ENCODE measurements at regions not wholly inside any gene's neighbourhood (a gene's known extent, or its start where the extent isn't known, plus 50 kb on each side); places are given as distances from the start of the nearest gene placed in this dataset.
A peak's percentile ranks its signal among the peaks of the same experiment; 100 is the strongest.
"Not testable (repeated sequence)": the region's sequence is repeated elsewhere in the genome, so short reads cannot be mapped to it uniquely, and the experiment has no call there.

- DNase-seq (ENCODE audit: low read depth) = no peak
- no peak overlapping the region for H3K4me3 ChIP-seq (ENCODE audit: low read length)
- no peaks in the 10 kb centered on the region for H3K9me3 ChIP-seq (ENCODE audit: control insufficient read depth, low read length)
- H3K27me3 ChIP-seq (replicated peaks; ENCODE audit: control insufficient read depth, insufficient read depth, low read length) = no peaks in the 10 kb centered on the region
- H3K4me1 ChIP-seq (ENCODE audit: control insufficient read depth, insufficient read depth, low read length) = peaks cover 3% of the 10 kb centered on the region
- H3K9ac ChIP-seq (ENCODE audit: low read length) = no peak overlapping the region
- no peaks in the 10 kb centered on the region for H3K36me3 ChIP-seq (ENCODE audit: control insufficient read depth, insufficient read depth, low read length, severe bottlenecking)
These were observed 257.2 kb upstream of the FOXN3 start for GRCh38 chr14:89674240-89674639.

GRCh38 chr14:89673512-89674225 is 256.6 kb upstream of the FOXN3 start:
- no peaks in the 10 kb centered on the region for H3K4me1 ChIP-seq (ENCODE audit: control insufficient read depth, insufficient read depth, low read length)
- H3K36me3 ChIP-seq (ENCODE audit: control insufficient read depth, insufficient read depth, low read length, severe bottlenecking) = no peaks in the 10 kb centered on the region
- peak; percentile 78 for DNase-seq (ENCODE audit: low read depth)
- H3K9me3 ChIP-seq (ENCODE audit: control insufficient read depth, low read length) = no peaks in the 10 kb centered on the region
- no peaks in the 10 kb centered on the region for H3K27me3 ChIP-seq (replicated peaks; ENCODE audit: control insufficient read depth, insufficient read depth, low read length)
- no peak overlapping the region for H3K9ac ChIP-seq (ENCODE audit: low read length)
- H3K4me3 ChIP-seq (ENCODE audit: low read length) = no peak overlapping the region

GRCh38 chr14:89672636-89673511 is 255.8 kb upstream of the FOXN3 start:
- no peaks in the 10 kb centered on the region for H3K27me3 ChIP-seq (replicated peaks; ENCODE audit: control insufficient read depth, insufficient read depth, low read length)
- no peak overlapping the region for H3K9ac ChIP-seq (ENCODE audit: low read length)
- no peak overlapping the region for H3K4me3 ChIP-seq (ENCODE audit: low read length)
- H3K9me3 ChIP-seq (ENCODE audit: control insufficient read depth, low read length) = no peaks in the 10 kb centered on the region
- no peaks in the 10 kb centered on the region for H3K36me3 ChIP-seq (ENCODE audit: control insufficient read depth, insufficient read depth, low read length, severe bottlenecking)
- H3K4me1 ChIP-seq (ENCODE audit: control insufficient read depth, insufficient read depth, low read length) = peaks cover 5% of the 10 kb centered on the region
- DNase-seq (ENCODE audit: low read depth) = no peak

- H3K4me1 ChIP-seq (ENCODE audit: control insufficient read depth, insufficient read depth, low read length) = peaks cover 5% of the 10 kb centered on the region
- H3K4me3 ChIP-seq (ENCODE audit: low read length) = no peak overlapping the region
- DNase-seq (ENCODE audit: low read depth) = no peak
- no peaks in the 10 kb centered on the region for H3K27me3 ChIP-seq (replicated peaks; ENCODE audit: control insufficient read depth, insufficient read depth, low read length)
- no peaks in the 10 kb centered on the region for H3K9me3 ChIP-seq (ENCODE audit: control insufficient read depth, low read length)
- no peaks in the 10 kb centered on the region for H3K36me3 ChIP-seq (ENCODE audit: control insufficient read depth, insufficient read depth, low read length, severe bottlenecking)
- H3K9ac ChIP-seq (ENCODE audit: low read length) = no peak overlapping the region
These were observed 252.2 kb upstream of the FOXN3 start for GRCh38 chr14:89669193-89669592.

GRCh38 chr14:89667983-89668382 is 250.9 kb upstream of the FOXN3 start:
- peaks cover 5% of the 10 kb centered on the region for H3K4me1 ChIP-seq (ENCODE audit: control insufficient read depth, insufficient read depth, low read length)
- no peak for DNase-seq (ENCODE audit: low read depth)
- no peak overlapping the region for H3K4me3 ChIP-seq (ENCODE audit: low read length)
- no peak overlapping the region for H3K9ac ChIP-seq (ENCODE audit: low read length)
- H3K27me3 ChIP-seq (replicated peaks; ENCODE audit: control insufficient read depth, insufficient read depth, low read length) = no peaks in the 10 kb centered on the region
- H3K36me3 ChIP-seq (ENCODE audit: control insufficient read depth, insufficient read depth, low read length, severe bottlenecking) = no peaks in the 10 kb centered on the region
- no peaks in the 10 kb centered on the region for H3K9me3 ChIP-seq (ENCODE audit: control insufficient read depth, low read length)

GRCh38 chr14:89665300-89666081 is 248.5 kb upstream of the FOXN3 start:
- H3K9ac ChIP-seq (ENCODE audit: low read length); H3K36me3 ChIP-seq (ENCODE audit: control insufficient read depth, insufficient read depth, low read length, severe bottlenecking); H3K4me1 ChIP-seq (ENCODE audit: control insufficient read depth, insufficient read depth, low read length); H3K9me3 ChIP-seq (ENCODE audit: control insufficient read depth, low read length); DNase-seq (ENCODE audit: low read depth); H3K27me3 ChIP-seq (replicated peaks; ENCODE audit: control insufficient read depth, insufficient read depth, low read length); H3K4me3 ChIP-seq (ENCODE audit: low read length): not testable (repeated sequence)

- no peaks in the 10 kb centered on the region for H3K36me3 ChIP-seq (ENCODE audit: control insufficient read depth, insufficient read depth, low read length, severe bottlenecking)
- no peak overlapping the region for H3K9ac ChIP-seq (ENCODE audit: low read length)
- H3K4me1 ChIP-seq (ENCODE audit: control insufficient read depth, insufficient read depth, low read length) = peaks cover 11% of the 10 kb centered on the region
- no peaks in the 10 kb centered on the region for H3K27me3 ChIP-seq (replicated peaks; ENCODE audit: control insufficient read depth, insufficient read depth, low read length)
- no peak overlapping the region for H3K4me3 ChIP-seq (ENCODE audit: low read length)
- peaks cover 5% of the 10 kb centered on the region for H3K9me3 ChIP-seq (ENCODE audit: control insufficient read depth, low read length)
- DNase-seq (ENCODE audit: low read depth) = no peak
These were observed 244.4 kb upstream of the FOXN3 start for GRCh38 chr14:89661392-89661791.

GRCh38 chr14:89660625-89661233 is 243.7 kb upstream of the FOXN3 start:
- H3K4me3 ChIP-seq (ENCODE audit: low read length) = peak overlapping the region; percentile 55

GRCh38 chr14:89660166-89660565 is 243.1 kb upstream of the FOXN3 start:
- peak overlapping the region; percentile 55 for H3K4me3 ChIP-seq (ENCODE audit: low read length)
- no peaks in the 10 kb centered on the region for H3K27me3 ChIP-seq (replicated peaks; ENCODE audit: control insufficient read depth, insufficient read depth, low read length)
- H3K4me1 ChIP-seq (ENCODE audit: control insufficient read depth, insufficient read depth, low read length) = peaks cover 11% of the 10 kb centered on the region
- no peaks in the 10 kb centered on the region for H3K36me3 ChIP-seq (ENCODE audit: control insufficient read depth, insufficient read depth, low read length, severe bottlenecking)
- DNase-seq (ENCODE audit: low read depth) = peak; percentile 71
- peak overlapping the region; percentile 5 for H3K9ac ChIP-seq (ENCODE audit: low read length)
- H3K9me3 ChIP-seq (ENCODE audit: control insufficient read depth, low read length) = peaks cover 5% of the 10 kb centered on the region

More at GRCh38 chr14:89660625-89661233, 243.7 kb upstream of the FOXN3 start:
- H3K9ac ChIP-seq (ENCODE audit: low read length); H3K27me3 ChIP-seq (replicated peaks; ENCODE audit: control insufficient read depth, insufficient read depth, low read length); H3K36me3 ChIP-seq (ENCODE audit: control insufficient read depth, insufficient read depth, low read length, severe bottlenecking); DNase-seq (ENCODE audit: low read depth); H3K9me3 ChIP-seq (ENCODE audit: control insufficient read depth, low read length): not testable (repeated sequence)
- H3K4me1 ChIP-seq (ENCODE audit: control insufficient read depth, insufficient read depth, low read length) = peaks cover 11% of the 10 kb centered on the region

GRCh38 chr14:89658977-89659670 is 242.1 kb upstream of the FOXN3 start:
- no peak for DNase-seq (ENCODE audit: low read depth)
- Histone ChIP-seq H3K9ac (ENCODE audit: low read length) (peak overlapping the region; percentile 14), H3K27me3 (replicated peaks; ENCODE audit: control insufficient read depth, insufficient read depth, low read length) (no peaks in the 10 kb centered on the region), H3K36me3 (ENCODE audit: control insufficient read depth, insufficient read depth, low read length, severe bottlenecking) (no peaks in the 10 kb centered on the region), H3K4me3 (ENCODE audit: low read length) (no peak overlapping the region), H3K9me3 (ENCODE audit: control insufficient read depth, low read length) (peaks cover 5% of the 10 kb centered on the region), H3K4me1 (ENCODE audit: control insufficient read depth, insufficient read depth, low read length) (peaks cover 11% of the 10 kb centered on the region)
